ENCODE measurements at regions not wholly inside any gene's neighbourhood (a gene's known extent, or its start where the extent isn't known, plus 50 kb on each side); places are given as distances from the start of the nearest gene placed in this dataset.
"Not testable (repeated sequence)": the region's sequence is repeated elsewhere in the genome, so short reads cannot be mapped to it uniquely, and the experiment has no call there.

DNA sequence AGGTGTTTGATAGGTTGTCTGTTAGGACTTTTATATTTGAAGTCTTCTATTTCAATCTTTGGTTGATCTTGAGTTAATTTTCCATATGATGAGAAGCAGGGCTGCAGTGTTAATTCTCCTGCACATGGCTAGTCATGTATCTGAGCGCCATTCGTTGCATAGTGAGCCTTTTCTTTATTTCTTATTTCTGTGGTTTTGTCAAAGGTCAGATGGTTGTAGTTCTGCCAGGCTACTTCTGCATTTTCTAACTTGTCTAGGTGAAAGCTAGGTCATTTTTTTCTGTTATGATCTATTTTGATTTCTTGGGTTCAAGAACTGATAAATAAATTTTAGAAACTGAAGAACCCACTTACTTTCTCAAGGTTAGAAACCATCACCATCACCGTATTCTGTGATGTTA is 56.7 kb downstream of the CCDC74A start:
- DNase-seq (ENCODE audit: low read depth): no peak

DNA sequence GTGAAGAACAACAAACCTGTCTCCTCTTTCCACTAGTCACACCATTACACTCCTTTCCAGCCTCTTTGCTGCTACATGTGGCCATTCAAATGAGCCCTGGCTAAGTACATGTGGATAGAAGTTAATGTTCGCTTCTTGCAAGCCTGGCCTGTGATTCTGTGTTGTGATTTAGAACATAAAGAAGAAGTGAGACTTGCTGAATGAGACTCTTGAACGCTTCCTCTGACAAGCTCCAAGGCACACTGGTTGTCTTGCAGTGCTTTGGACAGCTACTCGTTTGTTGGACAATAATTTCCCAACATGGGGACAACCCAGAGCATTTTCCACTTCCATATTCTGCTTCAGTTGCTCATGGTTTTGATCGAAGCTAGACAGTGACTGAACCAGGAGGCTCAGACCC is 57.3 kb downstream of the CCDC74A start:
- DNase-seq (ENCODE audit: low read depth): no peak

DNA sequence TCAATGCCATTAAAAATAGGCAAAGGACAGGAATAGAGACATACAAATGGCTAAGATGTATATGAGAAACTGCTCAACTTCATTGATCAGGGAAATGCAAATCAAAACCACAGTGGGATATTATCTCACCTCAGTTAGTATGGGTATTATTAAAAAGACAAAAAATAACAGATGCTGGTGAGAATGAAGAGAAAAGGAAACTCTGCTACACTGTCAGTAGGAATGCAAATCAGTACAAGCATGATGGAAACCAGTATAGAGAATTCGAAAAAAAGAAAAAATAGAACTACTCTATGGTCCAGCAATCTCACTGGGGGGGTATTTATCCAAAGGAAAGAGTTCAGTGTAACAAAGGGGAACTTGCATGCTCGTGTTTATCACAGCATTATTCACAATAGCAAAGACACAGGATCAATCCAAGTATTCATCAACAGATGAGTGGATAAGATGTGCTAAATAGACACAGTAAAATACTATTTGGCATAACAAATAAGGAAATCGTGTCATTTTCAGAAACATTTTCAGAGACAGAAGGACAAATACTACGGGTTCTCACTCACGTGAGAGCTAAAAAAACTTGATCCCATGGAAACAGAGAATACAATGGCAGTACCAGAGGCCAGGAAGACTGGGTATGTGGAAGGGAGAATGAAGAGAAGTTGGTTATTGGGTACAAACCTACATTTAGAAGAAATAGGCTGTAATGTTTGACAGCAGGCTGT is 60.6 kb downstream of the CCDC74A start:
- DNase-seq (ENCODE audit: low read depth): no peak

DNA sequence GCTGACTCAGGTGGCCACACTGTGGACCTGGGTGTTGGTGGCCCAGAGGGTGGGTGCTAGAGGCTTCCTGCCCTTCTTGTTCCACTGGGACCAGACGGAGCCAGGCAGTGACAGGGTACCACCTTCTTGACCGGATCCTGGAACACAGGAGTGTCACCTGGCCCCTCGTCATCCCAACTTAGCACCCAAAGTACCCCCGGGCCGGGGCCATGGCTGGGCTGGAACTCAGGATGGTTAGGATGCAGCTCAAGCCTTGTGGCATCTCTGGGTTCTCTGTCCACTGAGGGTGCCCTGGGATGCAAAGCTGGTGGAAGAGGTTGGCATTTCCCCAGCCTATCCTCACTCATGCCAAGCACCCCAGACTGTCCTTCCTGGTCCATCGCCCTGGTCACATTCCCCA is 61.4 kb downstream of the CCDC74A start:
- DNase-seq (ENCODE audit: low read depth): not testable (repeated sequence)

DNA sequence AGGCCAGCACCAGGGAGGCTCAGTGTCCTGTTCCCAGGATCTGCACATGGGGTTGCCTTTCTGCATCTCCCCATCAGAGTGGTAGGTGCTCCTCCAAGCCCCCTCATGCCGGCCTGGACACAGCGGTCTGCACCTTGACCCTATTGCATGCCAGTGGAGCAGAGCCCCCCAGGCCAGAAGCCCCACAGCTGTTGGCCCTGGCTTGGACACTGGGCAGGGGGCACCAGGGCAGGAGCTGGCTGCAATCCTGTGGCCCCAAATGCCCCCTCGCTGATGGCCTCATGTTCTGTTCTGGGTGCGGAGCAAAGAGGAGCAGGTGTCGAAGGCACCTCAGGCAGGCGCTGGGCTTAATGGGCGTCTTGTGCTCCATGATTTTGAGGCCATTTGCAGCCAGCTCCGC is 62.7 kb downstream of the CCDC74A start:
- DNase-seq (ENCODE audit: low read depth): no peak

DNA sequence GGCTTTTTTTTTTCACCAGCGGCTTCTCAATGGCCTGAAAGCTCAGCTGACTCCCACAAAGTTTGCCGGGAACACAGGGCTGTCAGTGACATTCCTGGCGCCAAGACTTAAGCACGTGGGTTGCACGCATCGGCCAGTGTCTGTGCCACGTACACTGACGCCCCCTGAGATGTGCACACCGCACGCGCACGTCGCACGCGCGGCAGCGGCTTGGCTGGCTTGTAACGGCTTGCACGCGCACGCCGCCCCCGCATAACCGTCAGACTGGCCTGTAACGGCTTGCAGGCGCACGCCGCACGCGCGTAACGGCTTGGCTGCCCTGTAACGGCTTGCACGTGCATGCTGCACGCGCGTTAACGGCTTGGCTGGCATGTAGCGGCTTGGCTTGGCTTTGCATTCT is 63.2 kb downstream of the CCDC74A start:
- DNase-seq (ENCODE audit: low read depth): no peak

DNA sequence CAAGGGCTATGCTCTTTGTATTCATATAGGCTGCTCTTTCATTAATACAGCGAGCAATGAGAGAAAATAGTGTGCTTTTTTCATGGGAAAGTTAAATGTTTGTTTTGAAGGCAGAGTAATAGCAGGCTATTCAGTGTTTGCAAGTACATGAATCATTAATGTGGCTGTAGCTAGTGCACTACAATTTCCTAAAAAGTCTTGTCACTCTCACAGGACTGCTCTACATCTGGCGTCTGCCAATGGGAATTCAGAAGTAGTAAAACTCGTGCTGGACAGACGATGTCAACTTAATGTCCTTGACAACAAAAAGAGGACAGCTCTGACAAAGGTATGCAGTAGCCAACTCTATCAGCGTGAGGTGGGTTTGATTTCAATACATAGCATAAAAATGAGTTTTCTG is 68.9 kb downstream of the CCDC74A start:
- not testable (repeated sequence) for DNase-seq (ENCODE audit: low read depth)

DNA sequence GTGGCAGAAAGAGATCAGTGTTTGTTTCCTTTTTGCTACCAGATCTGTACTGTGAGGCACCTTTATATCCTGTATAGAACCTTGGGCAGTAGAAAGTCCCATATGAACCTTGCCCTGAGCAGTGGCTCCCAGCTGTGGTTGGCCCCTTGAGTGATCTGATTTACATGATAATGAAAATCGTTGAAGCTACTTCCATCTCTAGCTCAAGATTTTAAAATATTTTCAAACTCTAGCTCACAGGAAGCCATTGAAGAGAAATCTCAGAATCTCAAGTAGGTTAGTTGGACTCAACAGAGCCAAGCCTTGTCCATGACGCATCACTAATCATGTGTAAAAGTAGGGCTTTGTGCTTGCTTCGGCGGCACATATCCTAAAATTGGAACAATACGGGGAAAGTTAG is 74.8 kb downstream of the CCDC74A start:
- not testable (repeated sequence) for DNase-seq (ENCODE audit: low read depth)

DNA sequence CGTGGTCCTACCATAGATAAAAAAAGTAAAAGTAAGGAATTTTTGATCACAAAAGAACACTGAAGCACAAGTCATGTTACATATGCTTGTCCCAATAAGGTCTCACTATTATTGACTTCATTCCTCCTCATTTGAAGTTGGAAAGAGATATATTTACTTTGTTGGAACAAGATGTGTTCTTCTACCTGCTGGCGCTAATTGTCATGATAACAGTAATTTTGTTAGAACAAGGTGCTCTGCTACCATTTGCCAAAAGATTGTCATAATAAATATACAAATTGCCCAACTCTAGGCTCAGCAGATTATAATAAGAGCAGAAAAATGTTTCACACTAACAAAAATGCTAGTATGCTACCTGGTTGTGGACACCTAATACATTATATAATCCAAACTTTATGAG is 77.0 kb downstream of the CCDC74A start:
- not testable (repeated sequence) for DNase-seq (ENCODE audit: low read depth)

DNA sequence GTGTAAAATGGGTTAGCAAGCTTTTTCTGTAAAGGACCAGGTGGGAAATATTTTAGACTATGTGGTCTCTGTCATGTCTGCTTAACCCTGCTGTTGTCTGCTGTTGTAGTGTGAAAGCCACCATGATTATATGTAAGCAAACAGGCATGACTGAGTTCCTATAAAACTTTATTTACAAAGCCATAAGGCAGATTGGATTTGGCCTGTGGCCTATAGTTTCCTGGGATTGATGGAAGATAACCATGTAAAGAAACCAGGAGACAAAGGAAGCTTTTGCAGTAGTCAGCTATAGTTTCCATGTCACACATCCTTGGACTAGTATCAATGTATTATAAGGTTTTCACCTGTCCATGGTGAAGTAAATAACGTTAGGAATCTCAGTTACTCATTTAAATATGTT is 78.7 kb downstream of the CCDC74A start:
- DNase-seq (ENCODE audit: low read depth): not testable (repeated sequence)

DNA sequence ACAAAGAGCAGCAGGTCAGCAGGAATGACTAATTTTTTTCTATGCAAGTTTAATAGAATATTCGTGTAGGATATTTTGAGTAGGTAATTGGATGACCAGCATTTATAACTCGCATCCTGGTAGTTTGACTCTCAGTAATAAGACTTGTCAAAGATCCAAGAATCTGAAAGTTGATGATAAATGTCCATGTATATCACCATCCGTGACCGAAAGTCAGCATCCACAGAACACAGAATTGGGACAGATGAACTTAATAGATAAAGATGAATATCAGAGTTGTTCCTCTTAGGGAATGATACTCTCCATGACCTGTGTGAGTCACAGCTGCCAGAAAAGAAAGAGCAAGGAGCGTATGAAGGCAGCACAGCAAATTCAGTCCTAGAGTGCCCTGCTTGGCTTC is 79.4 kb downstream of the CCDC74A start:
- DNase-seq (ENCODE audit: low read depth): not testable (repeated sequence)

DNA sequence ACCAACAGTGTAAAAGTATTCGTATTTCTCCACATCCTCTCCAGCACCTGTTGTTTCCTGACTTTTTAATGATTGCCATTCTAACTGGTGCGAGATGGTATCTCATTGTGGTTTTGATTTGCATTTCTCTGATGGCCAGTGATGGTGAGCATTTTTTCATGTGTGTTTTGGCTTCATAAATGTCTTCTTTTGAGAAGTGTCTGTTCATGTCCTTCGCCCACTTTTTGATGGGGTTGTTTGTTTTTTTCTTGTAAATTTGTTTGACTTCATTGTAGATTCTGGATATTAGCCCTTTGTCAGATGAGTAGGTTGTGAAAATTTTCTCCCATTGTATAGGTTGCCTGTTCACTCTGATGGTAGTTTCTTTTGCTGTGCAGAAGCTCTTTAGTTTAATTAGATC is 86.9 kb downstream of the CCDC74A start:
- DNase-seq (ENCODE audit: low read depth): not testable (repeated sequence)

DNA sequence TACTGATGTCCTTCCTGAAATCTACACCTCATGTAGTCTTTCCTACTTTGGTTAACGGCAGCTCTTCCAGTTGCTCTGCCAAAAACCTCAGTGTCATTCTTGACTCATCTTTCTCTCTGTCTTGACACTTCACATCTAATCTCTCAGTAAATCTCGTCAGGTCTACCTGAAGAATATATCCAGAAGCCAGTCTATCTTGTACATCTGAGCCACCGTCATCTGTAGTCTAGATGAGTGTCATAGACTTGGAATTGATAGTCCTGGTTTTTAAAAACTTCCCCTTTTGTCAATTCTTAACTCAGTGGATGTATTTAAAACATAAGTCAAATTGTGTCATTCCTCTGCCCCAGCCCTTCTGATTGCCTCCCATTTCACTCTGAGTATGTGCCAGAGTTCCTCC is 90.6 kb downstream of the CCDC74A start:
- DNase-seq (ENCODE audit: low read depth): not testable (repeated sequence)

DNA sequence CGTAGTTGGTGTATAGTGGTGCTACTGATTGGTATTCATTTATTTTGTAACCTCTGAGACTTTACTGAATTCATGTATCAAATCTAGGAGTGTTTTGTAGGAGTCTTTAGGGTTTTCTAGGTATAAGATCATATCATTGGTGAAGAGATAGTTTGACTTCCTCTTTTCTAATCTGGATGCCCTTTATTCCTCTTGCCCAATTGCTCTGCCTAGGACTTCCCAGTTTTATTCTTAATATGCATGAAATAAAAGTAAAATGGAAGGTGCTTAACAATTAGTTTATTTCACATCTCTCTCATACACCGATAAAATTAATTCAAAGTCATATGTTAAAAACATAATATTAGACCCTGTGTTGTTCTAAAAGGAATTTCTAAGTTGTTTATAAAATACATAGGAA is 95.2 kb downstream of the CCDC74A start:
- DNase-seq (ENCODE audit: low read depth): not testable (repeated sequence)

DNA sequence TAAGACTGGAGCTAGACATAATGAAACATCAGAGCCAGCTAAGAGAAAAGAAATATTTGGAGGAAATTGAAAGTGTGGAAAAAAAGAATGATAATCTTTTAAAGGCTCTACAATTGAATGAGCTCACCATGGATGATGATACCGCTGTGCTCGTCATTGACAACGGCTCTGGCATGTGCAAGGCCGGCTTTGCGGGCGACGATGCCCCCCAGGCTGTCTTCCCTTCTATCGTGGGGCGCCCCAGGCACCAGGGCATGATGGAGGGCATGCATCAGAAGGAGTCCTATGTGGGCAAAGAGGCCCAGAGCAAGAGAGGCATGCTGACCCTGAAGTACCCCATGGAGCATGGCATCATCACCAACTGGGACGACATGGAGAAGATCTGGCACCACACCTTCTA is 98.3 kb downstream of the CCDC74A start:
- DNase-seq (ENCODE audit: low read depth): not testable (repeated sequence)

DNA sequence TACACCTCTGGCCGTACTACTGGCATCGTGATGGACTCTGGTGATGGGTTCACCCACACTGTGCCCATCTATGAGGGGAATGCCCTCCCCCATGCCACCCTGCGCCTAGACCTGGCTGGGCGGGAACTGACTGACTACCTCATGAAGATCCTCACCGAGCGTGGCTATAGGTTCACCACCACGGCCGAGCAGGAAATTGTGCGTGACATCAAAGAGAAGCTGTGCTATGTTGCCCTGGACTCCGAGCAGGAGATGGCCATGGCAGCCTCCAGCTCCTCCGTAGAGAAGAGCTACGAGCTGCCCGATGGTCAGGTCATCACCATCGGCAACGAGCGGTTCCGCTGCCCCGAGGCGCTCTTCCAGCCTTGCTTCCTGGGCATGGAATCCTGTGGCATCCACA is 98.9 kb downstream of the CCDC74A start:
- not testable (repeated sequence) for DNase-seq (ENCODE audit: low read depth)

DNA sequence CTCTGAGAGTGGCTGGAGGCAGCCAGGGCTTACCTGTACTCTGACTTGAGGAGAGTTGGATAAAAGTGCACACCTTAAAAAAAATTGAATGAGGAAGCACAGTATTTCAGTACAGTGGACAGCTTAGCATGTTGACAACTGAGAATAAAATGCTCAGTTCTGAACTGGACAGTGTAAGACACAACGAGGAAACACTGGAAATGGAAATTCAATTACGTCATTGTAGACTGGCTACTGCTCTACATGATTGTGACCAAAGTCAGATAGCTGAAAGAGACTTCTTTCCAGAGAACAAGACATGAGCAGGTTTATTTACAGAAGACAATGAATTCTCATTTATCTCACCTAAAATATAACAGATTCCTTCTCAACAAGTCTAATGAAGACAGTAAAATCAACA is 100.1 kb downstream of the CCDC74A start:
- not testable (repeated sequence) for DNase-seq (ENCODE audit: low read depth)

DNA sequence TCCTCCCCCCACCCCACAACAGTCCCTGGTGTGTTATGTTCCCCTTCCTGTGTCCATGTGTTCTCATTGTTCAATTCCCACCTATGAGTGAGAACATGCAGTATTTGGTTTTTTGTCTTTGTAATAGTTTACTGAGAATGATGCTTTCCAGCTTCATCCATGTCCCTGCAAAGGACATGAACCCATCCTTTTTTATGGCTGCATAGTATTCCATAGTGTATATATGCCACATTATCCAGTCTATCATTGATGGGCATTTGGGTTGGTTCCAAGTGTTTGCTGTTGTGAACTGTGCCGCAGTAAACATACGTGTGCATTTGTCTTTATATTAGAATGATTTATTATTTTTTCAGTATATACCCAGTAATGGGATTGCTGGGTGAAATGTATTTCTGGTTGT is 104.0 kb downstream of the CCDC74A start:
- not testable (repeated sequence) for DNase-seq (ENCODE audit: low read depth)

DNA sequence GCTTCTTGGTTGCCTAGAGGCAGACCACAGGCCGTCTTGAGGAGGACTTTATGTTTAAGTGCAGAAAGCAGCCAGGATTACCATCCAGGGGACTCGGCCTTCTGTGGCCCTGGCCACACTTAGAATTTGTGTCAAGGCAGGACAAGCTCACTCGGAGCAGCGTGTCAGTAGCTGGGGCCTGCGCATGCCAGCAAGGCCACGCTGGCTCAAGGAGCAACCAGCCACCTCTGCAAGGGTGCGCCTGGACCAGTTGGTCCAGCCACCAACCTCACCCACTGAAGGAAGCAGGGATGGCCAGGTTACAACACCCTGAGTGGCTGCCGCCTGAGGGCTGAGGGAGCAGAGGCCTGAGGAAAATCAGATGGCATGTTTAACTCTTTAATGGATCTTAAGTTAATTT is 105.7 kb downstream of the CCDC74A start:
- not testable (repeated sequence) for DNase-seq (ENCODE audit: low read depth)

DNA sequence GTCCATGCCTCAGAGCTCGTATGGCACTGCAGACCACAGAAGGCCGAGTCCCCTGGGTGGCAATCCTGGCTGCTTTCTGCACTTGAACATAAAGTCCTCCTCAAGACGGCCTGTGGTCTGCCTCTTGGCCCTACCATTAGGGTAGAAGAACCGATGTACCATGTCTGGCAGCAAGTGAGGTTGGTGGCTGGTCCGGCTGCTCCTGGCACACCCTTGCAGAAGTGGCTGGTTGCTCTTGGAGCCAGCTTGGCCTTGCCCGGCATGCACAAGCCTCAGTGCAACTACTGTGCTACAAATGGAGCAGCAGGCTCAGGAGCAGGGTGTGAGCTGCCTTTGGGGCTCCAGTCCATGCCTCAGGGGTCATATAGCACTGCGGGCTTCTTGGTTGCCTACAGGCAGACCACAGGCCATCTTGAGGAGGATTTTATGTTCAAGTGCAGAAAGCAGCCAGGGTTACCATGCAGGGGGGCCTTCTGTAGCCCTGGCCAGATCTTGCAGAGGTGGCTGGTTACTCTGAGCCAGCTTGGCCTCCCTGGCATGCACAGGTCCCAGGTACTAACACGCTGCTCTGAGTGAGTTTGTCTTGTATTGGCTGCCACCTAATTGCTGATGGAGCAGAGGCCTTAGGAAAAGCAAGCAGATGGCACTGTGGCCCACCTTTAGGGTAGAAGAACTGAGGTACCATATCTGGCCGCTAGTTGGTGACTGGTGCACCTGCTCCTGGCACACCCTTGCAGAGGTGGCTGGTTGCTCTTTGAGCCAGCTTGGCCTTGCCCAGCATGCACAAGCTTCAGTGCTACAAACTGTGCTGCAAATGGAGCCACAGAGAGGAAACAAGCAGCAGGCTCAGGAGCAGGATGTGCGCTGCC is 106.4 kb downstream of the CCDC74A start:
- DNase-seq (ENCODE audit: low read depth): not testable (repeated sequence)

DNA sequence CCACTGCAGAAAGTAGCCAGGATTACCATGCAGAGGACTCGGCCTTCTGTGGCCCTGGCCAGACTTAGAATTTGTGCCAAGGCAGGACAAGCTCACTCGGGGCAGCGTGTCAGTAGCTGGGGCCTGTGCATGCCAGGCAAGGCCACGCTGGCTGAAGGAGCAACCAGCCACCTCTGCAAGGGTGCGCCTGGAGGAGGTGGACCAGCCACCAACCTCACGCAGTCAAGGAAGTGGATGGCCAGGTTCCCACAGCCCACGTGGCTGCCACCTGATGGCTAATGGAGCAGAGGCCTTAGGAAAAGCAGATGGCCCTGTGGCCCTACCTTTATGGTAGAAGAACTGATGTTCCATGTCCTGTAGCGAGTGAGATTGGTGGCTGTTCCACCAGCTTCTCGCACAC is 107.9 kb downstream of the CCDC74A start:
- no peak for DNase-seq (ENCODE audit: low read depth)

DNA sequence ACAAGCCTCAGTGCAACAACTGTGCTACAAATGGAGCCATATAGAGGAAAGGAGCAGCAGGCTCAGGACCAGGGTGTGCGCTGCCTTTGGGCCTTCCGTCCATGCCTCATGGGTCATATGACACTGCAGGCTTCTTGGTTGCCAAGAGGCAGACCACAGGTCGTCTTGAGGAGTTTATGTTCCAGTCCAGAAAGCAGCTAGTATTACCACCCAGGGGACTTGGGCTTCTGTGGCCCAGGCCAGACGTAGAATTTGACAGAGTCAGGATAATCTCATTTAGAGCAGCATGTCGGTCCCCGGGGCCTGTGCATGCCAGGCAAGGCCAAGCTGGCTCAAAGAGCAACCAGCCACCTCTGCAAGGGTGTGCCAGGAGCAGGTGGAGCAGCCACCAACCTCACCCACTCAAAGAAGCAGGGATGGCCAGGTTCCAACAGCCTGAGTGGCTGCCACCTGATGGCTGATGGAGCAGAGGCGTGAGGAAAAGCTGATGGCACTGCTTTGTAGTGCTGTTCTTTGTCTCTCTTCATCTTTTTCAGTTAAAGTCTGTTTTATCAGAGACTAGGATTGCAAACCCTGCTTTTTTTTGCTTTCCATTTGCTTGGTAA is 109.1 kb downstream of the CCDC74A start:
- DNase-seq (ENCODE audit: low read depth): not testable (repeated sequence)

All from fibroblast of the conjunctiva (primary cell).